ENCODE measurements at regions not wholly inside any gene's neighbourhood (a gene's known extent, or its start where the extent isn't known, plus 50 kb on each side); places are given as distances from the start of the nearest gene placed in this dataset.

DNA sequence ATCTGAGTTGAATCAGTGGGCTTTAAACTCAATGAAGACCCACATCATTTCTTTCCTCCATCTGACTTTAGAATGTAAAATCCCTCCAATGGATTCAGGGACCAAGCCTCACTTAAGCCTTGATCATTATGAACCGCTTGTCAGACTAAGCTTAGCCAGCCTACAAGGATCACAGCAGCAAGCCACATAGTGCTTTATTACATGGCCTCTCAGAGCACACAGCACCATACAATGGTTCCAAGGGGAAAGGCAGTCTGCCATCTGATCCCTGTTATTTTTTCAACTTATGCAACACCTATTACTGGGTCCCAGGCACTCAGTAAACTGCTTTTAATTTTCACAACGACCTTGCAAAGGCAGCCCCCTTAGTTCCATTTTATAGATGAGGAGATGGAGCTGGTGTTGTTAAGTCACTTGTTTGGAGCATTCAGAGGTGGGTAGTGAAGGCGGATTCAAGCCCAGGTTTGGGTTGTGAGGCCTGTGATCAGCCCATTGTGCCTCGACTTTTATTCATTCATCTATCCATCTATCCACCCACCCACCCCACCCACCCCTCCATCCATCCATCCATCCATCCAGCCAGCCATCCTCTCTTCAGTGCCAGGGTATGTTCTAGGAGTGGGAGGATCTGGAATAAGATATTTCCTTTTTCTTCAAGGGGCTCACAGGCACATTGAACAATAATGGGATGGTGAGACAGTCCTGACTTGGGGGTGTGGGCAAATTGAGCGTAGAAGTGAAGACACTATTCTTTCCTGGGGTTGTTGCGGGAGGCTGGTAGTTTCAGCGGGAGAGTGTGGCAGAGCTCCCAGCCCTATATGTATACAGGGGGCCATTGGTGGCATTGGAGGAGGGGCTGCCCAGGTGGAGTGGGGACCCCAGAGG, 141.2 kb downstream of the MYCN start:
- no peak overlapping the region for H3K4me3 ChIP-seq (replicated peaks; ENCODE audit: low read depth, low read length)
- H3K27me3 ChIP-seq (replicated peaks; ENCODE audit: control insufficient read depth, insufficient read depth, low read length): no peaks in the 10 kb centered on the region
- TF ChIP-seq CTCF (IDR thresholded peaks at IDR 0.05; ENCODE audit: insufficient read depth, low read length, poor library complexity, severe bottlenecking): no peak
- H3K36me3 ChIP-seq (ENCODE audit: control insufficient read depth, insufficient read depth, low read length): no peaks in the 10 kb centered on the region
- DNase-seq (ENCODE audit: extremely low read depth, insufficient read length): no peak

- Histone ChIP-seq H3K36me3 (ENCODE audit: control insufficient read depth, insufficient read depth, low read length) (no peaks in the 10 kb centered on the region), H3K4me3 (replicated peaks; ENCODE audit: low read depth, low read length) (no peak overlapping the region), H3K27me3 (replicated peaks; ENCODE audit: control insufficient read depth, insufficient read depth, low read length) (no peaks in the 10 kb centered on the region)
- no peak for DNase-seq (ENCODE audit: extremely low read depth, insufficient read length)
- TF ChIP-seq CTCF (IDR thresholded peaks at IDR 0.05; ENCODE audit: insufficient read depth, low read length, poor library complexity, severe bottlenecking): no peak
Observed at GRCh38 chr2:16080516-16080915, 140.2 kb downstream of the MYCN start.

DNA sequence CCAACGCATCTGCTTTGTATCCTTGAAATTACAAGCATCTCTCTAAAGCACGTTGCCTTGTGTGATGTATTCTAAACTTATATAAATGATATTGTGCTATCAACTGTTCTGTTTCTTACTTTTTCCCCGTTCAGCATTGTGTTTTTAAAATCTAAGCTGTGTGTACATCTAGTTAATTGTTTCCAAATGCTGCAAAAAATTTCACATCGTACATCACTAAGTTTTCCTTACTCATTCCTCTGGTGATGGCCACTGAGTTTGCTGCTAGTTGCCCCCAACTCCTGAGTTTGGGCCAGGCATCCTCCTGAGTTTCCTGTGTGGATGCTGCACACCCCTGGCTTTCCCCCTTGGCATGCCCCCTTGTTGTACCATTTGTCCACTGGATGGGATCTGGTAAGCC, 139.7 kb downstream of the MYCN start:
- Histone ChIP-seq H3K4me3 (replicated peaks; ENCODE audit: low read depth, low read length) (no peak overlapping the region), H3K36me3 (ENCODE audit: control insufficient read depth, insufficient read depth, low read length) (no peaks in the 10 kb centered on the region), H3K27me3 (replicated peaks; ENCODE audit: control insufficient read depth, insufficient read depth, low read length) (no peaks in the 10 kb centered on the region)
- no peak for DNase-seq (ENCODE audit: extremely low read depth, insufficient read length)
- no peak for TF ChIP-seq CTCF (IDR thresholded peaks at IDR 0.05; ENCODE audit: insufficient read depth, low read length, poor library complexity, severe bottlenecking)

DNA sequence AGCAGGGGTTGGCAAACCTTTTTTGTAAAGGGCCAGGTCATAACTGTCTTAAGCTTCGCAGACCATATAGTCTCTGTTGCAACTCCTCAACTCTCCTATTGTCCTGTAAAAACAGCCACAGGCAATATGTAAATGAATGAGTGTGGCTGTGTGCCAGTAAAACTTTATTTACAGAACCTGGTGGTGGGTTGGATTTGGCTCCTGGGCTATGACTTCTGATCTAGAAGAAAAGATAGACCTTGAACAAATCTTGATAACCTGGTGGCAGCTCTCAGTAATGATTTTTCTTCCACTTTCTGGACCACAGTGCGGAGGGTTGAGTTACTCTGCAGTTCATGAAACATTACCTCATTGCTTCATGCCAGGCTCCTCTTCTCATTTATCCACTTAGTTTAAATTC, 139.3 kb downstream of the MYCN start:
- no peak overlapping the region for H3K4me3 ChIP-seq (replicated peaks; ENCODE audit: low read depth, low read length)
- TF ChIP-seq CTCF (IDR thresholded peaks at IDR 0.05; ENCODE audit: insufficient read depth, low read length, poor library complexity, severe bottlenecking): no peak
- no peaks in the 10 kb centered on the region for H3K27me3 ChIP-seq (replicated peaks; ENCODE audit: control insufficient read depth, insufficient read depth, low read length)
- no peaks in the 10 kb centered on the region for H3K36me3 ChIP-seq (ENCODE audit: control insufficient read depth, insufficient read depth, low read length)
- no peak for DNase-seq (ENCODE audit: extremely low read depth, insufficient read length)

DNA sequence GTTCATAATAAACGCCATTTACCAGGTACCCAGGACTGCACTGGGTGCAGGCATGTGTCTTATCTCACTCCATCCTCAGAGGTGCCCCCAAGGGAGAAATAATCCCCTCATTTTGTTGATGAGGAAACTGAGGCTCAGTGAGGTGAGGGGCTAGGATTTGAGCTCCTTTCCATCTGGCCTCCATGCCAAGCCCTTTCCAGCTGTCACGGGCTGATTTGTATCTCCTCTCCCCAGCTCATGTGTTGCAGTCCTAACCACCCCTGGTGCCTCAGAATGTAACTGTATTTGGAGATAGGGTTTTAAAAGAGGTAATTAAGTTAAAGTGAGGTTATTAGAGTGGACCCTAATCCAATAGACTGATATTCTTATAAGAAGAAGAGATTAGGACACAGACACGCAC, 137.3 kb downstream of the MYCN start:
- TF ChIP-seq CTCF (IDR thresholded peaks at IDR 0.05; ENCODE audit: insufficient read depth, low read length, poor library complexity, severe bottlenecking): no peak
- DNase-seq (ENCODE audit: extremely low read depth, insufficient read length): no peak
- H3K27me3 ChIP-seq (replicated peaks; ENCODE audit: control insufficient read depth, insufficient read depth, low read length): no peaks in the 10 kb centered on the region
- no peak overlapping the region for H3K4me3 ChIP-seq (replicated peaks; ENCODE audit: low read depth, low read length)
- H3K36me3 ChIP-seq (ENCODE audit: control insufficient read depth, insufficient read depth, low read length): no peaks in the 10 kb centered on the region
